GM23338 (cell line): ENCODE measurements at regions not wholly inside any gene's neighbourhood (a gene's known extent, or its start where the extent isn't known, plus 50 kb on each side); places are given as distances from the start of the nearest gene placed in this dataset.

Experiments
- ATAC-seq: fragments of 200-7000 bp; cut with Tn5 transposase; 3 replicates; pipeline ENCODE4 v1.9.1; 2020
- DNase-seq: peaks from one replicate; pipeline ENCODE4 v3.0.0-alpha.2; 2015; ENCODE audit warnings: low spot score
- H2AFZ ChIP-seq: fragments of 200-600 bp; sonication (generic); 2 replicates; pipeline ENCODE4 v1.8.0; 2016; ENCODE audit warnings: antibody characterized with exemption, mild to moderate bottlenecking, moderate library complexity
- H3F3A ChIP-seq: fragments of 200-600 bp; sonication (generic); replicated peaks from 2 replicates; pipeline ENCODE4 v1.8.0; 2017; ENCODE audit warnings: antibody characterized with exemption, mixed run types, low read depth
- H3K27ac ChIP-seq: fragments of 200-600 bp; sonication (generic); 2 replicates; pipeline ENCODE4 v1.6.1; 2016; ENCODE audit warnings: low read depth
- H3K27me3 ChIP-seq: fragments of 200-600 bp; sonication (generic); 2 replicates; pipeline ENCODE4 v1.8.0; 2016; ENCODE audit warnings: mild to moderate bottlenecking, mixed run types, moderate library complexity; ENCODE audit not compliant: insufficient read depth
- H3K36me3 ChIP-seq: fragments of 200-600 bp; sonication (generic); 2 replicates; pipeline ENCODE4 v1.8.0; 2016; ENCODE audit warnings: mild to moderate bottlenecking; ENCODE audit not compliant: insufficient read depth
- H3K4me1 ChIP-seq: fragments of 200-600 bp; sonication (generic); 2 replicates; pipeline ENCODE4 v1.8.0; 2016; ENCODE audit warnings: mild to moderate bottlenecking, moderate library complexity; ENCODE audit not compliant: insufficient read depth
- H3K4me2 ChIP-seq: fragments of 200-600 bp; sonication (generic); 2 replicates; pipeline ENCODE4 v1.7.1; 2017; ENCODE audit warnings: mixed run types
- H3K4me3 ChIP-seq: fragments of 200-600 bp; sonication (generic); 2 replicates; pipeline ENCODE4 v1.6.1; 2016; ENCODE audit warnings: mixed run types
- H3K79me2 ChIP-seq: fragments of 200-600 bp; sonication (generic); replicated peaks from 2 replicates; pipeline ENCODE4 v1.8.0; 2017; ENCODE audit warnings: mild to moderate bottlenecking; ENCODE audit not compliant: insufficient read depth
- H3K9me2 ChIP-seq: fragments of 200-600 bp; sonication (generic); 2 replicates; pipeline ENCODE4 v1.8.0; 2017; ENCODE audit not compliant: insufficient read depth
- H4K20me1 ChIP-seq: fragments of 200-600 bp; sonication (generic); replicated peaks from 2 replicates; pipeline ENCODE4 v1.8.0; 2017; ENCODE audit warnings: mild to moderate bottlenecking; ENCODE audit not compliant: insufficient read depth
- H3K27ac Mint-ChIP-seq: 2 replicates; pipeline ENCODE4 v1.8.0; 2020; ENCODE audit warnings: inconsistent platforms, mild to moderate bottlenecking, moderate library complexity, mixed read lengths
- H3K27me3 Mint-ChIP-seq: 3 replicates; pipeline ENCODE4 v1.8.0; 2022; ENCODE audit warnings: low read depth, mild to moderate bottlenecking, moderate library complexity, mixed read lengths, inconsistent platforms; ENCODE audit not compliant: insufficient read depth, poor library complexity
- H3K36me3 Mint-ChIP-seq: 3 replicates; pipeline ENCODE4 v1.8.0; 2021; ENCODE audit warnings: low read depth, mild to moderate bottlenecking, inconsistent platforms, moderate library complexity, mixed read lengths
- H3K4me1 Mint-ChIP-seq: 3 replicates; pipeline ENCODE4 v1.8.0; 2020; ENCODE audit warnings: mild to moderate bottlenecking, inconsistent platforms, mixed read lengths
- H3K4me3 Mint-ChIP-seq: 3 replicates; pipeline ENCODE4 v1.8.0; 2021; ENCODE audit warnings: moderate library complexity, mild to moderate bottlenecking, inconsistent platforms, mixed read lengths
- H3K9me3 Mint-ChIP-seq: 3 replicates; pipeline ENCODE4 v1.8.0; 2020; ENCODE audit warnings: moderate library complexity, mild to moderate bottlenecking, inconsistent platforms, mixed read lengths
- CREB1 ChIP-seq: fragments of 250-450 bp; sonication (Bioruptor Pico); IDR thresholded peaks from 2 replicates; pipeline ENCODE4 v1.5.0; 2020; ENCODE audit warnings: low read depth, mild to moderate bottlenecking, moderate library complexity
- CTCF ChIP-seq, 2 experiments: fragments of 200-600 bp in 1 of 2; sonication (generic) in 1 of 2; conservative IDR thresholded peaks; 2 replicates each; pipeline versions ENCODE4 v1.5.1 to v1.6.1; 2016 to 2017; ENCODE audit warnings: antibody characterized with exemption in 2 of 2, low read depth in 2 of 2, mild to moderate bottlenecking in 2 of 2, moderate library complexity in 1 of 2
- EZH2 ChIP-seq: fragments of 200-600 bp; sonication (generic); IDR thresholded peaks from one replicate; pipeline ENCODE4 v1.8.0; 2017; ENCODE audit warnings: antibody characterized with exemption, mild to moderate bottlenecking, low read depth; ENCODE audit not compliant: unreplicated experiment
- EZH2phosphoT487 ChIP-seq: fragments of 200-600 bp; sonication (generic); IDR thresholded peaks from one replicate; pipeline ENCODE4 v1.8.1; 2018; ENCODE audit warnings: antibody characterized with exemption; ENCODE audit not compliant: unreplicated experiment
- JUNB ChIP-seq: IDR thresholded peaks from one replicate; pipeline ENCODE4 v1.6.1; 2016; ENCODE audit warnings: antibody characterized with exemption; ENCODE audit not compliant: unreplicated experiment
- NANOG ChIP-seq: IDR thresholded peaks from 2 replicates; pipeline ENCODE4 v1.6.1; 2016; ENCODE audit warnings: antibody characterized with exemption, borderline replicate concordance
- POLR2AphosphoS5 ChIP-seq: IDR thresholded peaks from 2 replicates; pipeline ENCODE4 v1.6.1; 2016; ENCODE audit warnings: antibody characterized with exemption, low read depth
- REST ChIP-seq: IDR thresholded peaks from one replicate; pipeline ENCODE4 v1.6.1; 2018; ENCODE audit warnings: antibody characterized with exemption; ENCODE audit not compliant: unreplicated experiment
- STAT1 ChIP-seq: IDR thresholded peaks from one replicate; pipeline ENCODE4 v1.6.1; 2016; ENCODE audit warnings: antibody characterized with exemption; ENCODE audit not compliant: unreplicated experiment
- ZNF331 ChIP-seq: fragments of 250-450 bp; sonication (Bioruptor Pico); IDR thresholded peaks from 2 replicates; pipeline ENCODE4 v1.5.0; 2020; ENCODE audit warnings: low read depth, mild to moderate bottlenecking, moderate library complexity
- ZNF462 ChIP-seq: fragments of 250-450 bp; sonication (Bioruptor Pico); IDR thresholded peaks from 2 replicates; pipeline ENCODE4 v1.5.0; 2020; ENCODE audit warnings: mild to moderate bottlenecking, moderate library complexity
- TF ChIP-seq, protein P1 (sequence below): IDR thresholded peaks from 2 replicates; pipeline ENCODE4 v1.6.1; 2016; ENCODE audit warnings: antibody characterized with exemption

- H3K4me1 ChIP-seq = no peaks in the 10 kb centered on the region
- ATAC-seq (no peak), DNase-seq (no peak)
- no peaks in the 10 kb centered on the region for H3K36me3 ChIP-seq
- H4K20me1 ChIP-seq = no peaks in the 10 kb centered on the region
- Mint-ChIP-seq H3K36me3 (no peaks in the 10 kb centered on the region; the same call in 2 of the 3 replicates), H3K4me1 (no peaks in the 10 kb centered on the region), H3K27ac (no peak overlapping the region), H3K9me3 (peaks cover 3% of the 10 kb centered on the region; the same call in 1 of the 3 replicates), H3K4me3 (no peak overlapping the region), H3K27me3 (peaks cover 2% of the 10 kb centered on the region)
- no peak overlapping the region for H3K4me3 ChIP-seq
- H2AFZ ChIP-seq = no peak overlapping the region
- no peaks in the 10 kb centered on the region for H3F3A ChIP-seq
- no peaks in the 10 kb centered on the region for H3K27me3 ChIP-seq
- 0 out of 2 replicates have a peak, but pooled peaks cover 9% of the 10 kb centered on the region for H3K9me2 ChIP-seq
- no peaks in the 10 kb centered on the region for H3K79me2 ChIP-seq
- TF ChIP-seq NANOG (no peak), EZH2phosphoT487 (no peak), CREB1 (CRISPR knock-in tag) (no peak), REST (no peak), ZNF462 (CRISPR knock-in tag) (no peak), JUNB (no peak), CTCF (conservative IDR thresholded peaks at IDR 0.05; ENCODE audit: low read depth in 2 of 2) (no peak), EZH2 (no peak), POLR2AphosphoS5 (no peak), STAT1 (no peak), ZNF331 (CRISPR knock-in tag) (no peak)
- TF ChIP-seq, protein P1, sequence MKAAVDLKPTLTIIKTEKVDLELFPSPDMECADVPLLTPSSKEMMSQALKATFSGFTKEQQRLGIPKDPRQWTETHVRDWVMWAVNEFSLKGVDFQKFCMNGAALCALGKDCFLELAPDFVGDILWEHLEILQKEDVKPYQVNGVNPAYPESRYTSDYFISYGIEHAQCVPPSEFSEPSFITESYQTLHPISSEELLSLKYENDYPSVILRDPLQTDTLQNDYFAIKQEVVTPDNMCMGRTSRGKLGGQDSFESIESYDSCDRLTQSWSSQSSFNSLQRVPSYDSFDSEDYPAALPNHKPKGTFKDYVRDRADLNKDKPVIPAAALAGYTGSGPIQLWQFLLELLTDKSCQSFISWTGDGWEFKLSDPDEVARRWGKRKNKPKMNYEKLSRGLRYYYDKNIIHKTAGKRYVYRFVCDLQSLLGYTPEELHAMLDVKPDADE = no peak
- H3K4me2 ChIP-seq = no peak overlapping the region
- no peak overlapping the region for H3K27ac ChIP-seq
Observed at GRCh38 chr5:68015381-68016302, 199.9 kb upstream of the PIK3R1 start.
